GM21447 (cell line): ENCODE measurements at regions not wholly inside any gene's neighbourhood (a gene's known extent, or its start where the extent isn't known, plus 50 kb on each side); places are given as distances from the start of the nearest gene placed in this dataset.

Source experiments
- ATAC-seq: cut with Tn5 transposase; IDR thresholded peaks from one replicate; pipeline ENCODE4 v1.9.1; 2021; ENCODE audit not compliant: unreplicated experiment

DNA sequence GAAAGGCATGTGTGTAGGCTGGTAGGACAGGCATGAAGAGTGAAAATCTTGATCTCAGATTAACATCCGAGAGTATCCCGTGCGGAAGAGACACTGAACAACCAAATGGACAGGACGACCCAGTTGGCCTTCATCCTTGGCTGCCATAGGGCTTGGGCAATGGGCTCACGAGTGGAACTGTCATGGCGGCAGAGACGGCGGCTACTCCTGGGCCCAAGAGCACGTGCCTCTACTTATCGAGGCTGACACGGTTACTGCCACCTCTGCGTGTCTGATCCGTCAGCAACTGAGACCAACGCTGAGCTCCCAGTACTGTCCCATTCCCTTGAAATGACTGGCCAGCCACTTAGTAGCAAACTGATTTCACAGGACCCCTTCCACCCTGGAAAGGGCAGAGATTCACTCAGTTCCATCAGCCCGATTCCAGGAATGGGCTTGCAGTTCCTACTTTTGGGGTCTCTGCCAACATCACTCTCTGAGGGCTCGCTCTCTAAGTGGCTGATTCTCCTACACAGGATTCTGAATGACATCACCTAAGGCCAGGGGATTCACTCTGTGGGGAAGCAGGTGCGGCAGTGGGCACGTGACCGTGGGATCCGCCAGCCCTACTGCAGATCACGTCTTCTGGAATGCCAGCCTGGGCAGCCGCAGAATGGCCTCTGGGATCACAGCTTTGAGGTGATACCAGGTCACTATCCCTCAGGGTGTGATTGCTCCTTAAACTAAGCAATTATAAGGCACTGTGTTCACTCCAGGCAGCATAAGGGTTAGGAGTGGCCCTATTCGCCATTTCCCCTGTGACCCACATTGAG is 97.8 kb downstream of the RPS6KA4 start:
- ATAC-seq = no peak

DNA sequence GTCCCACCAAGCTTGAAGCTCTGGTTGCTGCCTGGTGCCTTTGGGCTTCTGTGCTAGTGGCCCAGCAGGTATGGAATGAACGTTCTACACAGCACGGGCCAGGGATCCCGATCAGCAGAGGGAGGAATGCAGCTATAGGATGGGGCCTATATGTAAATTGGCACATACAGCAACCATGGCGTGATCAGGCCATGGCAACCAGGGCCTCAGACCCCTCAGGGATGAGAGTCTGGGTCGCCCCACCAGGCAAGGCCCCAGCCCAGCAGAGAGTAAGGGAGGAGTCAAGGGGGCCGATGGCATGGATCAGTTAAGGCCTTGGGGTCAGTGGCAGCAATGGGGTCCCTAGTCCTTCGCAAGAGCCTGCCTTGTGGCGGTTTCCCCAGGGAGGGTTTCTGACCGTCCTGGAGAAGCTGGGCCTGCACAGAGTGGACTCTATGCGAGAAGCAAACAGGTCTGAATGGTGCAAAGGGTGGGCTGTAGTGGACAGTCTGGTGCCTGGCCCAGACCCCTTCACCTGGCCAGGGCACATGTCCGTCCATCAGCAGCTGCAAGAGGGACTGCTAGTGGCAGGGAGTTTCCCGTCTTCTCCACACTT is 98.2 kb upstream of the SLC22A11 start:
- ATAC-seq = no peak

- ATAC-seq = no peak
These were observed 96.7 kb upstream of the SLC22A11 start for GRCh38 chr11:64458997-64459396.

- ATAC-seq = no peak
These were observed 96.1 kb upstream of the SLC22A11 start for GRCh38 chr11:64459609-64460008.

GRCh38 chr11:64461081-64461480 is 94.7 kb upstream of the SLC22A11 start:
- no peak for ATAC-seq

DNA sequence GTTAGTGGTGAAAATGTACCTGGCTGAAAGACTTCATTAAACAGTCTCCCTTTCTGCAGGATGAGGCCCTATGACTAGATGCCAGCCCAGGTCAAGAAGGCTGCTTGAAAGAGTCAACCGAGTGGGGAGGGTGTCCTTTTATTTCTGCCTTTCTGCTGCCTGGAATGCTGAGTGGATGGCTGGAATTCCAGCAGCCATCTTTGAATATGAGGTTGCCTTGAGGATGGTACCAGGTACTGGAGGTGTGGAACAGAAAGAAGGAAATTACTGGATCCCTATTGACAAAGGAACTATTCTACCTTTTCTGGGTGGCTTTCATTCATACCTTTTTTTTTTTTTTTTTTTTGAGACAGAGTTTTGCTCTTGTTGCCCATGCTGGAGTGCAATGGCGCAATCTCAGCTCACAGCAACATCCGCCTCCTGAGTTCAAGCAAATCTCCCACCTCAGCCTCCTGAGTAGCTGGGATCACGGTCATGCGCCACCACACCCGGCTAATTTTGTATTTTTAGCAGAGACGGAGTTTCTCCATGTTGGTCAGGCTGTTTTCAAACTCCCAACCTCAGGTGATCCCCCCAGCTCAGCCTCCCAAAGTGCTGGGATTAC is 89.5 kb upstream of the SLC22A11 start:
- ATAC-seq = no peak

GRCh38 chr11:64469288-64469687 is 86.5 kb upstream of the SLC22A11 start:
- no peak for ATAC-seq

GRCh38 chr11:64472593-64473455 is 82.9 kb upstream of the SLC22A11 start:
- ATAC-seq = no peak

GRCh38 chr11:64474680-64475079 is 81.1 kb upstream of the SLC22A11 start:
- ATAC-seq = no peak

DNA sequence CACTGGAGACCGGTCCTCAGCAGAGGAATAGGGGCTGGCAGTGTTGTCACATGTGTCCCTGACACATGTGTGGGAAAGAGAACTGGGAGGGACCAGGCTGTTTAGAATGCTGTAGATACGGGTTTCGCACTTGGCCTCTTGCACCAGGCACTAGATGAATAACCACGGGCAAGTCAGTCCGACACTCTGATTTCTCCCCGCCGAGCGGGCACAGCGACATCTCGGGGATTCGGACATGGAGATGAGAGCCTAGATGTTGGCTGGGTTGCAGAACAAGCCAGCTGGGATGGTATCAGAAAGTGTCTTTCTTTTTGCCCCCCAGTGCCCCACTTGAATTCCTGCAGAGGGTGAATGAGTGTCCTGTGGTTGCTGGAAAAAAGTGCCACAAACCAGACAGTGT is 80.6 kb upstream of the SLC22A11 start:
- no peak for ATAC-seq

GRCh38 chr11:64476881-64477280 is 78.9 kb upstream of the SLC22A11 start:
- no peak for ATAC-seq

- no peak for ATAC-seq
These were observed 78.1 kb upstream of the SLC22A11 start for GRCh38 chr11:64477675-64478074.

DNA sequence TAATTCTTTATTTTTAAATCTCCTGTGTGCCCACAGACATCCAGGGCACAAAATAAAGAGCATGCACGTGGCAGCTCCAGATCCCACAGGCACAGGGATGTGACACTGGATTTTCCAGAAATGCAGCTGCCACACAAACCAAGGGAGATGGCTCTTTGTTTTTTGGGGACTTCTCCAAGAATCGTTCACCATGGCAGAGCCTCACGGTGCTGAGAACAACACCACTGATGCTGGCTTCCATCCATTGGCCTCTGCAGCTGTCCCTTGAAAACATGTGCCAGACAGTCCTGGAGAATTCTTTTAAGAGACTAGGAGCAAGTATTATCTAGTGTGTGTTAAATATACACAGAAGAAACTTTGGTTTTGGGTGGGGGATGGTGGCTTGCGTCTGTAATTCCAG is 73.2 kb upstream of the SLC22A11 start:
- ATAC-seq = no peak

DNA sequence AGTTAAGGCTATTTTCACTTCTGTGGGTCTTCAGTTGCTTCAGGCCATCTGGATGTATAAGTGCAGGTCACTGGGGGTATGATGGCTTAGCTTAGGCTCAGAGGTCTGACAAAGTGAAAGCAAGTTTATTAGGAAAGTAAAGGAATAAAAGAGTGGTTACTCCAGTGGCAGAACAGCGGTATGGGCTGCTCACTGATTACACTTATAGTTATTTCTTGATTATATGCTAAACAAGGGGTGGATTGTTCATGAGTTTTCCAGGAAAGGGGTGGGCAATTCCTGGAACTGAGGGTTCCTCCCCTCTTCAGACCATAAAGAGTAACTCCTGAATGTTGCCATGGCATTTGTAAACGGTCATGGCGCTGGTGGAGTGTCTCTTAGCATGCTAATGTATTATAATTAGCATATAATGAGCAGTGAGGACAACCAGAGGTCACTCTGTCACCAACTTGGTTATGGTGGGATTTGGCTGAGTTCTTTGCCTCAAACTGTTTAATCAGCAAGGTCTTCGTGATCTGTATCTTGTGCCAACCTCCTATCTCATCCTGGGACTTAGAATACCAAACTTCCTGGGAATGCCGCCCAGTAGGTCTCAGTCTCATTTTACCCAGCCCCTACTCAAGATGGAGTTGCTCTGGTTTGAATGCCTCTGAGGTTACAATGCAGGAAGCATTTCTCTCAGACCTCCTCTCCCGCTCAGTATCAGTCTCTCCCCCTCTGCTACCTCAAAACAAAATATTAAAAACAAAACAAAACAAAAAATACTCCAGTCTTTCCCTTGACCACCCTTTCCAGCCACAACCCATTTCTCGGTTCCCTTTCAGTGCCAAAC is 71.3 kb upstream of the SLC22A11 start:
- no peak for ATAC-seq

- ATAC-seq = no peak
These were observed 70.7 kb upstream of the SLC22A11 start for GRCh38 chr11:64485074-64485473.

- ATAC-seq = no peak
These were observed 65.8 kb upstream of the SLC22A11 start for GRCh38 chr11:64489831-64490441.

DNA sequence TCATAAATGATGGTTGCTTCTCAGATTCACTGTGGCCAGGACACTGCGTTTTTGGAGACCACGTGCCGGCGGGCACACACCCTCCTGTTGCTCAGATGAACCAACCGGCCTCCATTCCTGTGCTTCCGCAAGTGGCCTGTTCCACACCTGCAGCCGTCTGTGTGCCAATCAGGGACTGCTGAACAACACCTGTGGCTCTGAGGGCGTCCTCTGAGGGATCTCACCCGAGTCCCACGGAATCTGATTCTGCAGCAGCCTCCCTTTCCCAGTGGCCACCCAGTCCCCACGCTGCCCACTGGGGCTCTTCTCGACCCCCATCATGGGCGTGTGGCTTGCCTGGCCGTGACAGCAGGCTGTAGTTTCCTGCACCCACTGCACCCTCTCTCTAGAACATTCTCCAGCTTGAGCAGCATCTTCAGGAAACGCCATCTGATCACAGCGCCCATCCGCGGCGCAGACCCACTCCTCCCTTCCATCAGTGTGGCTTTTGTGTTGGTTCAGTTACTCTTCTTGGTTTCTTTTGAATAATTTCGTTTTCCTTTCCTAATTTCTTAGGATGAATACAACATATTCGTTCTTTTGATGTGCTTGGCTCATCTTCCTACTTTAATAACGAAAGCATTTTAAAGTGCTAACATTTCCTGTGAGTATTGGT is 65.1 kb upstream of the SLC22A11 start:
- no peak for ATAC-seq

GRCh38 chr11:64492561-64492960 is 63.2 kb upstream of the SLC22A11 start:
- ATAC-seq = no peak

DNA sequence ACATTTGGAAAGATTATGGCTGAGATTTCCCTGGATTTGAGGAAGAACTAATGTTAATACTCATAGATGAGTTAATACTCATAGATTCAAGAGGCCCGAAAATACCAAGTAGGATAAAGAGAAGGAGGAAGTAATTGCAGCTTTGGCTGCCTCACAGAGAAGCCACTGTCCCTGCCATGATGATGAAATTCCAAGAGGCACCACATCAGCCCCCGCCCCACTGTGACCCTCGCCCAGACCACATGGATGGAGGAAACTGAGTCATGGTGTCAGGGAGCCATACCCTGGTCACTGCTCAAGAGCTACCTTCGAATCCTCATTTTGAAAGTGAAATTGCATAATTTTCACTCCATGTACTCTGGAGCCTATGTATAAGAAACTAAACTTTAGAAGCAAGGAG is 57.6 kb upstream of the SLC22A11 start:
- no peak for ATAC-seq
